SK-N-SH treated with all-trans-retinoic acid at 6 μM for 48 hours (cell line): ENCODE measurements at regions not wholly inside any gene's neighbourhood (a gene's known extent, or its start where the extent isn't known, plus 50 kb on each side); places are given as distances from the start of the nearest gene placed in this dataset.
"Not testable (repeated sequence)": the region's sequence is repeated elsewhere in the genome, so short reads cannot be mapped to it uniquely, and the experiment has no call there.

Source experiments
- ATAC-seq: fragments of 200-7000 bp; cut with Tn5 transposase; 3 replicates; pipeline ENCODE4 v1.9.1; 2020; ENCODE audit warnings: mild to moderate bottlenecking, moderate library complexity
- BACH2 ChIP-seq: fragments of 250-450 bp; sonication (Bioruptor Pico); IDR thresholded peaks from 2 replicates; pipeline ENCODE4 v1.9.0; 2021; ENCODE audit warnings: mild to moderate bottlenecking, borderline replicate concordance
- ESRRG ChIP-seq: fragments of 250-450 bp; sonication (Bioruptor Pico); IDR thresholded peaks from 2 replicates; pipeline ENCODE4 v1.6.1; 2021; ENCODE audit warnings: mild to moderate bottlenecking
- GLIS3 ChIP-seq: fragments of 250-450 bp; sonication (Bioruptor Pico); IDR thresholded peaks from 2 replicates; pipeline ENCODE4 v1.5.0; 2020; ENCODE audit warnings: mild to moderate bottlenecking, moderate library complexity
- ISL1 ChIP-seq: fragments of 250-450 bp; sonication (Bioruptor Pico); IDR thresholded peaks from 2 replicates; pipeline ENCODE4 v2.1.2; 2022; ENCODE audit warnings: mild to moderate bottlenecking, moderate library complexity
- OSR1 ChIP-seq: fragments of 250-450 bp; sonication (Bioruptor Pico); IDR thresholded peaks from 2 replicates; pipeline ENCODE4 v1.8.0; 2022; ENCODE audit warnings: moderate library complexity, mild to moderate bottlenecking, inconsistent platforms
- RARB ChIP-seq: fragments of 250-450 bp; sonication (Bioruptor Pico); IDR thresholded peaks from 2 replicates; pipeline ENCODE4 v1.8.0; 2021; ENCODE audit warnings: mild to moderate bottlenecking, moderate library complexity
- TCF4 ChIP-seq: fragments of 250-450 bp; sonication (Bioruptor Pico); IDR thresholded peaks from 2 replicates; pipeline ENCODE4 v1.8.0; 2021; ENCODE audit warnings: mild to moderate bottlenecking, moderate library complexity, borderline replicate concordance
- TOX ChIP-seq: fragments of 250-450 bp; sonication (Bioruptor Pico); IDR thresholded peaks from 2 replicates; pipeline ENCODE4 v1.8.0; 2021; ENCODE audit warnings: mild to moderate bottlenecking, moderate library complexity, borderline replicate concordance
- ZFP3 ChIP-seq: fragments of 250-450 bp; sonication (Bioruptor Pico); IDR thresholded peaks from 2 replicates; pipeline ENCODE4 v1.5.0; 2020; ENCODE audit warnings: mild to moderate bottlenecking, moderate library complexity
- ZFP30 ChIP-seq: fragments of 450-650 bp; formaldehyde crosslinking; IDR thresholded peaks from 2 replicates; pipeline ENCODE4 v1.5.0; 2022; ENCODE audit warnings: mild to moderate bottlenecking, moderate library complexity
- ZNF565 ChIP-seq: fragments of 450-650 bp; formaldehyde crosslinking; conservative IDR thresholded peaks from 2 replicates; pipeline ENCODE4 v1.5.0; 2020; ENCODE audit warnings: low read depth, mild to moderate bottlenecking, moderate library complexity
- TF ChIP-seq, protein P1 (sequence below): fragments of 250-450 bp; sonication (Bioruptor Pico); IDR thresholded peaks from 2 replicates; pipeline ENCODE4 v1.8.0; 2021; ENCODE audit warnings: low read depth, mild to moderate bottlenecking, moderate library complexity, borderline replicate concordance
- TF ChIP-seq, protein P2 (sequence below): fragments of 250-450 bp; sonication (Bioruptor Pico); IDR thresholded peaks from 2 replicates; pipeline ENCODE4 v1.5.0; 2020; ENCODE audit warnings: mild to moderate bottlenecking, moderate library complexity
- TF ChIP-seq, protein P3 (sequence below): fragments of 250-450 bp; sonication (Bioruptor Pico); IDR thresholded peaks from 2 replicates; pipeline ENCODE4 v1.5.1; 2020; ENCODE audit warnings: low read depth, mild to moderate bottlenecking, moderate library complexity
- TF ChIP-seq, protein P4 (sequence below): fragments of 250-450 bp; sonication (Bioruptor Pico); IDR thresholded peaks from 2 replicates; pipeline ENCODE4 v1.5.1; 2021; ENCODE audit warnings: mild to moderate bottlenecking, moderate library complexity

DNA sequence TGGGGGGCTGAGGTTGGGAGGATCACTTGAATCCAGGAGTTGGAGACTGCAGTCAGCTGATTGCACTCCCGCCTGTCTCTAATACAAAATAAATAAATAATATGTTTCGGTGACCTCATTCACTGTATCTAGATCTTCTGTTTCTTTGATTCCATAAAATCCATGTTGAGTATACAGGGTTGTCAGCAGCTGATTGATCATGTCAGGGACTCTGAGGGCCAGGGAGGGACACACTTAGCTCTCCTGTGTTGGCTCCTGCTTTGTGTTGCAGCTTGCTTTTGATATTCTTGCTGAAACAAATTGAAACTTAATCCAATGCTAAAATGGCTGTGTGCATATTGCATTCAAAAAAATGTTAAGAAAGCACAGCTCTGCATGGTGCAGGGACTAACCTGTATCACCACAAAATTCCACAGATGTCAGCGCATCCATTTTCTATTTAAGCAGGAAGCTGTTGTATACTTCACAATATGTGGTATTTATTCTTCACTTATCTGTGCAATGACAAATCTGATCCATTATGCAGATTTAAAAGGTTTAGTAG is 454.5 kb downstream of the CDH11 start:
- TF ChIP-seq ESRRG (no peak), TCF4 (CRISPR knock-in tag) (no peak), TOX (CRISPR knock-in tag) (no peak), ZNF565 (CRISPR knock-in tag) (no peak), RARB (CRISPR knock-in tag) (no peak), ISL1 (CRISPR knock-in tag) (no peak)
- TF ChIP-seq, protein P1, sequence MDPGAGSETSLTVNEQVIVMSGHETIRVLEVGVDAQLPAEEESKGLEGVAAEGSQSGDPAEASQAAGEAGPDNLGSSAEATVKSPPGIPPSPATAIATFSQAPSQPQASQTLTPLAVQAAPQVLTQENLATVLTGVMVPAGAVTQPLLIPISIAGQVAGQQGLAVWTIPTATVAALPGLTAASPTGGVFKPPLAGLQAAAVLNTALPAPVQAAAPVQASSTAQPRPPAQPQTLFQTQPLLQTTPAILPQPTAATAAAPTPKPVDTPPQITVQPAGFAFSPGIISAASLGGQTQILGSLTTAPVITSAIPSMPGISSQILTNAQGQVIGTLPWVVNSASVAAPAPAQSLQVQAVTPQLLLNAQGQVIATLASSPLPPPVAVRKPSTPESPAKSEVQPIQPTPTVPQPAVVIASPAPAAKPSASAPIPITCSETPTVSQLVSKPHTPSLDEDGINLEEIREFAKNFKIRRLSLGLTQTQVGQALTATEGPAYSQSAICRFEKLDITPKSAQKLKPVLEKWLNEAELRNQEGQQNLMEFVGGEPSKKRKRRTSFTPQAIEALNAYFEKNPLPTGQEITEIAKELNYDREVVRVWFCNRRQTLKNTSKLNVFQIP (CRISPR knock-in tag): no peak
- TF ChIP-seq, all 23 proteins: peak for 0
- ATAC-seq: no peak

DNA sequence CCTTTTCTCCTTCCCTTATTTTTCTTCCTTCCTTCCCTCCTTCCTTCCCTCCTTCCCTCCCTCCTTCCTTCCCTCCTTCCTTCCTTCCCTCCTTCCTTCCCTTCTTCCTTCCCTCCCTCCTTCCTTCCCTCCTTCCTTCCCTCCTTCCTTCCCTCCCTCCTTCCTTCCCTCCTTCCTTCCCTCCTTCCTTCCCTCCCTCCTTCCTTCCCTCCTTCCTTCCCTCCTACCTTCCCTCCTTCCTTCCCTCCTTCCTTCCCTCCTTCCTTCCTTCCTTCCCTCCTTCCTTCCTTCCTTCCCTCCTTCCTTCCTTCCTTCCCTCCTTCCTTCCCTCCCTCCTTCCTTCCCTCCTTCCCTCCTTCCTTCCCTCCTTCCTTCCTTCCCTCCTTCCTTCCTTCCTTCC is 459.6 kb downstream of the CDH11 start:
- not testable (repeated sequence) for ATAC-seq

DNA sequence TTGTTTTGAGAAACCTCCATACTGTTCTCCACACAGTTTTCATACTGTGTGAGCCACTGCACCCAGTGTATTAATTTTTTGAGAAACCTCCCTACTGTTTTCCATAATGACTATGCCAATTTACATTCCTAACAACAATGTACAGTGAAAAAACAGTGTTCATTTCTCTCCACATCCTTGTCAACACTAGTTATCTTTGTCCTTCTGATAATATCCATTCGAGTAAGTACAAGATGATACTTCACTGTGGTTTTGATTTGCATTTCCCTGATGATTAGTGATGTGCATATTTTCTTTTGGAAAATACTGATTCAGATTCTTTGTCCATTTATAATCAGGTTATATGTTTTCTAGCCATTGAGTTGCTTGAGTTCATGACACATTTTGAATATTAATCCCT is 462.0 kb downstream of the CDH11 start:
- TF ChIP-seq ZFP30 (CRISPR knock-in tag) (no peak), ZFP3 (CRISPR knock-in tag) (no peak), GLIS3 (CRISPR knock-in tag) (no peak), ZNF565 (CRISPR knock-in tag) (no peak), TCF4 (CRISPR knock-in tag) (no peak), BACH2 (no peak), ISL1 (CRISPR knock-in tag) (no peak), OSR1 (CRISPR knock-in tag) (no peak), ESRRG (no peak)
- TF ChIP-seq, protein P2, sequence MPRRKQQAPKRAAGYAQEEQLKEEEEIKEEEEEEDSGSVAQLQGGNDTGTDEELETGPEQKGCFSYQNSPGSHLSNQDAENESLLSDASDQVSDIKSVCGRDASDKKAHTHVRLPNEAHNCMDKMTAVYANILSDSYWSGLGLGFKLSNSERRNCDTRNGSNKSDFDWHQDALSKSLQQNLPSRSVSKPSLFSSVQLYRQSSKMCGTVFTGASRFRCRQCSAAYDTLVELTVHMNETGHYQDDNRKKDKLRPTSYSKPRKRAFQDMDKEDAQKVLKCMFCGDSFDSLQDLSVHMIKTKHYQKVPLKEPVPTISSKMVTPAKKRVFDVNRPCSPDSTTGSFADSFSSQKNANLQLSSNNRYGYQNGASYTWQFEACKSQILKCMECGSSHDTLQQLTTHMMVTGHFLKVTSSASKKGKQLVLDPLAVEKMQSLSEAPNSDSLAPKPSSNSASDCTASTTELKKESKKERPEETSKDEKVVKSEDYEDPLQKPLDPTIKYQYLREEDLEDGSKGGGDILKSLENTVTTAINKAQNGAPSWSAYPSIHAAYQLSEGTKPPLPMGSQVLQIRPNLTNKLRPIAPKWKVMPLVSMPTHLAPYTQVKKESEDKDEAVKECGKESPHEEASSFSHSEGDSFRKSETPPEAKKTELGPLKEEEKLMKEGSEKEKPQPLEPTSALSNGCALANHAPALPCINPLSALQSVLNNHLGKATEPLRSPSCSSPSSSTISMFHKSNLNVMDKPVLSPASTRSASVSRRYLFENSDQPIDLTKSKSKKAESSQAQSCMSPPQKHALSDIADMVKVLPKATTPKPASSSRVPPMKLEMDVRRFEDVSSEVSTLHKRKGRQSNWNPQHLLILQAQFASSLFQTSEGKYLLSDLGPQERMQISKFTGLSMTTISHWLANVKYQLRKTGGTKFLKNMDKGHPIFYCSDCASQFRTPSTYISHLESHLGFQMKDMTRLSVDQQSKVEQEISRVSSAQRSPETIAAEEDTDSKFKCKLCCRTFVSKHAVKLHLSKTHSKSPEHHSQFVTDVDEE (CRISPR knock-in tag): no peak
- TF ChIP-seq, protein P3, sequence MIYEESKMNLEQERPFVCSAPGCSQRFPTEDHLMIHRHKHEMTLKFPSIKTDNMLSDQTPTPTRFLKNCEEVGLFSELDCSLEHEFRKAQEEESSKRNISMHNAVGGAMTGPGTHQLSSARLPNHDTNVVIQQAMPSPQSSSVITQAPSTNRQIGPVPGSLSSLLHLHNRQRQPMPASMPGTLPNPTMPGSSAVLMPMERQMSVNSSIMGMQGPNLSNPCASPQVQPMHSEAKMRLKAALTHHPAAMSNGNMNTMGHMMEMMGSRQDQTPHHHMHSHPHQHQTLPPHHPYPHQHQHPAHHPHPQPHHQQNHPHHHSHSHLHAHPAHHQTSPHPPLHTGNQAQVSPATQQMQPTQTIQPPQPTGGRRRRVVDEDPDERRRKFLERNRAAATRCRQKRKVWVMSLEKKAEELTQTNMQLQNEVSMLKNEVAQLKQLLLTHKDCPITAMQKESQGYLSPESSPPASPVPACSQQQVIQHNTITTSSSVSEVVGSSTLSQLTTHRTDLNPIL (CRISPR knock-in tag): no peak
- ATAC-seq: peak; percentile 78

DNA sequence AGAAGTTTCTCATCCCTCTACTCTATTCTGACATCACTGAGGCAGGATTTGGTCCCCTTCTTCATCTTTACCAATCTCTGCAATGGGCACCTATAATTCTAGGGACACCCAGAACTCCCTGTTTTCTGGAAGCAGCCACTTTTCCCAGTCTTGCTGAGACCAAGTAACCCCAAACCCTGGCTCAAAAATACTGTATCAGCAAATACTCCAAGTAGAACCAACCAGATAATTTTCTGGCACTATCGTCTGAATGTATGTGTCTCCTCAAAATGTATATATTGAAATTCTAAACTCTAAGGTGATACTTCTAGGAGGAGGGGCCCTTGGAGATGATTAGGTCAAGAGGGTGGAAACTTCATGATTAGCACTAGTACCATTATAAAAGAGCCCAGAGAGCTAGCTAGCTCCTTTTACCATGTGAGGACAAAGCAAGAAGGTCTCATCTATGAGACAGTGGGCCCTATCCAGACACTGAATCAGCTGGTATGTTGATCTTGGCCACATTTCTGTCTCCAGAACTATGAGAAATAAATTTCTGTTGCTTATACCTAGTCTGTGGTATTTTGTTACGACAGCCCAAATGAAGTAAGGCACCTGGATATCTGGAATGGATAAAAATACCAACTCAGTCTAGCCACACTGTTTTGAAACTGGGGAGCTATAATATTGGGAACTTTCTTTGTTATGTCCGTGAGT is 464.4 kb downstream of the CDH11 start:
- no peak for TF ChIP-seq TOX (CRISPR knock-in tag)
- no peak for TF ChIP-seq ZNF565 (CRISPR knock-in tag)
- TF ChIP-seq TCF4 (CRISPR knock-in tag): no peak
- TF ChIP-seq GLIS3 (CRISPR knock-in tag): no peak
- ATAC-seq: peak; percentile 68

DNA sequence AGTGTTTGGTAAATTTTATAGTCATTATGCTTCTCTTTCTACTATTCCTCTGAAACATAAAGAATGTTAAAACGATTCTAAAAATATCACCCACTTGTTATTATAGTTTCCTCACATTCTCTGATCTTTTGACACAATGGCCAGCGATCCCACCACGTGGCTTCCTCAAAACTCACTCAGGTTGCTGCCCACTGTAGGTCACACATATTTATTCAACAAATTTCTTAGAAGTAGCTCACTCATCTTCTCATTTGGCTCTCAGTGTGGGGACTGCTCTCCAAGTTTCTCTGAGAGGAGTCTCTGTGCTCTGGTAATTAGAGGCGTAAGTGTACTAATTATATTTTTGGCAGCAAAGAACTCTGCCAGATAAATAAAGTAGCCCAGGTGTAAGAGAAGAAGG is 465.4 kb downstream of the CDH11 start:
- ATAC-seq: no peak
- TF ChIP-seq, protein P3 (CRISPR knock-in tag): no peak
- TF ChIP-seq, protein P4, sequence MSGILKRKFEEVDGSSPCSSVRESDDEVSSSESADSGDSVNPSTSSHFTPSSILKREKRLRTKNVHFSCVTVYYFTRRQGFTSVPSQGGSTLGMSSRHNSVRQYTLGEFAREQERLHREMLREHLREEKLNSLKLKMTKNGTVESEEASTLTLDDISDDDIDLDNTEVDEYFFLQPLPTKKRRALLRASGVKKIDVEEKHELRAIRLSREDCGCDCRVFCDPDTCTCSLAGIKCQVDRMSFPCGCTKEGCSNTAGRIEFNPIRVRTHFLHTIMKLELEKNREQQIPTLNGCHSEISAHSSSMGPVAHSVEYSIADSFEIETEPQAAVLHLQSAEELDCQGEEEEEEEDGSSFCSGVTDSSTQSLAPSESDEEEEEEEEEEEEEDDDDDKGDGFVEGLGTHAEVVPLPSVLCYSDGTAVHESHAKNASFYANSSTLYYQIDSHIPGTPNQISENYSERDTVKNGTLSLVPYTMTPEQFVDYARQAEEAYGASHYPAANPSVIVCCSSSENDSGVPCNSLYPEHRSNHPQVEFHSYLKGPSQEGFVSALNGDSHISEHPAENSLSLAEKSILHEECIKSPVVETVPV (CRISPR knock-in tag): no peak
